ENCODE measurements at regions not wholly inside any gene's neighbourhood (a gene's known extent, or its start where the extent isn't known, plus 50 kb on each side); places are given as distances from the start of the nearest gene placed in this dataset.

GRCh38 chr6:128572294-128572693, 51.9 kb upstream of the PTPRK start:
- no peak for TF ChIP-seq CTCF (IDR thresholded peaks at IDR 0.05; ENCODE audit: low read depth, low read length, missing input control)
- no peak for TF ChIP-seq RAD21 (IDR thresholded peaks at IDR 0.05)
- no peak for TF ChIP-seq TAF1 (conservative IDR thresholded peaks at IDR 0.05)
- no peak for TF ChIP-seq EGR1 (IDR thresholded peaks at IDR 0.05; ENCODE audit: low read depth in 2 of 2)

All from liver (tissue), 3 donors.